ENCODE measurements at regions not wholly inside any gene's neighbourhood (a gene's known extent, or its start where the extent isn't known, plus 50 kb on each side); places are given as distances from the start of the nearest gene placed in this dataset.
A peak's percentile ranks its signal among the peaks of the same experiment; 100 is the strongest.

- no CpG with 5 or more reads among the region's 10 CpGs for WGBS (ENCODE audit: extremely low coverage, insufficient read length, low lambda C conversion rate)
- peaks cover 21 to 29% of the 10 kb centered on the region in 2 experiments for H3K4me1 Mint-ChIP-seq
- Histone ChIP-seq H3K23ac (ENCODE audit: insufficient read length, low read depth, low read length) (no peak overlapping the region), H4K8ac (replicated peaks; ENCODE audit: insufficient read length, low read depth, low read length) (no peak overlapping the region), H2AK5ac (ENCODE audit: insufficient read length, low read length) (no peak overlapping the region), H3K79me2 (ENCODE audit: insufficient read depth, low read length) (no peaks in the 10 kb centered on the region), H3K79me1 (ENCODE audit: insufficient read depth, low read depth, low read length, poor library complexity, severe bottlenecking) (no peaks in the 10 kb centered on the region), H3K4me1 (ENCODE audit: insufficient read depth, low read length) (peaks cover 3% of the 10 kb centered on the region), H3K14ac (ENCODE audit: insufficient read depth, low read length) (no peak overlapping the region), H3K27ac (ENCODE audit: insufficient read length, low read depth, low read length) (no peak overlapping the region), H3K56ac (ENCODE audit: insufficient read length, low read depth, low read length) (no peak overlapping the region), H3K4me2 (ENCODE audit: insufficient read depth, insufficient read length, low read length) (no peak overlapping the region), H4K20me1 (ENCODE audit: control insufficient read depth, insufficient read depth, insufficient read length) (no peaks in the 10 kb centered on the region), H2BK15ac (ENCODE audit: low read depth, low read length) (no peak overlapping the region), H3K9ac (ENCODE audit: extremely low read depth, insufficient read length, low read length) (no peak overlapping the region), H4K91ac (ENCODE audit: insufficient read length, low read depth, low read length) (no peak overlapping the region), H2BK20ac (ENCODE audit: low read depth, low read length, poor library complexity, severe bottlenecking) (no peak overlapping the region), H4K5ac (ENCODE audit: insufficient read length, low read depth, low read length) (no peak overlapping the region), H2AFZ (ENCODE audit: low read length) (peak overlapping the region; percentile 11), H2BK12ac (ENCODE audit: insufficient read length, low read depth, low read length) (no peak overlapping the region), H3K18ac (ENCODE audit: insufficient read length, low read depth, low read length) (no peak overlapping the region), H3K27me3 (ENCODE audit: insufficient read depth, low read length) (no peaks in the 10 kb centered on the region), H3K4ac (ENCODE audit: low read depth, low read length) (no peak overlapping the region), H3K23me2 (ENCODE audit: insufficient read length, low read depth, low read length, poor library complexity, severe bottlenecking) (no peaks in the 10 kb centered on the region), H2BK5ac (ENCODE audit: insufficient read length, low read length) (no peak overlapping the region), H3T11ph (ENCODE audit: low read length) (no peak overlapping the region), H3K9me3 (ENCODE audit: control insufficient read depth, low read depth, low read length) (no peaks in the 10 kb centered on the region), H2BK120ac (ENCODE audit: low read depth, low read length, poor library complexity, severe bottlenecking) (no peak overlapping the region)
- no peak for DNase-seq
- no peak for TF ChIP-seq CTCF (conservative IDR thresholded peaks at IDR 0.05)
- peaks cover 3 to 4% of the 10 kb centered on the region in 2 experiments; a peak in 2 of 5 replicates for H3K9me3 Mint-ChIP-seq
- H3K27me3 Mint-ChIP-seq (ENCODE audit: low read depth), result peaks cover 17% of the 10 kb centered on the region
- peak overlapping the region in 2 of 3 experiments; percentile 7 to 22; a peak in 1 of 7 replicates for H3K27ac Mint-ChIP-seq
- no peaks in the 10 kb centered on the region; a peak in 1 of 7 replicates for H3K36me3 Mint-ChIP-seq (ENCODE audit: insufficient read depth in 1 of 3, low read depth in 3 of 3)
- no peak overlapping the region for H3K4me3 Mint-ChIP-seq
These were observed 161.8 kb upstream of the IRF2BP2 start for GRCh38 chr1:234771642-234772344.

Measured in H9 (cell line).